HEK293T (cell line): ENCODE measurements at regions not wholly inside any gene's neighbourhood (a gene's known extent, or its start where the extent isn't known, plus 50 kb on each side); places are given as distances from the start of the nearest gene placed in this dataset.

ENCODE experiments used
- ARNT ChIP-seq: fragments of 450-650 bp; IDR thresholded peaks from 2 replicates; pipeline ENCODE4 v1.6.1; 2017; ENCODE audit warnings: mild to moderate bottlenecking
- BHLHE40 ChIP-seq: fragments of 450-650 bp; IDR thresholded peaks from 2 replicates; pipeline ENCODE4 v1.6.1; 2016; ENCODE audit warnings: mild to moderate bottlenecking, moderate library complexity, borderline replicate concordance
- CTBP1 ChIP-seq: fragments of 450-650 bp; IDR thresholded peaks from 2 replicates; pipeline ENCODE4 v1.6.1; 2016; ENCODE audit warnings: borderline replicate concordance
- ELF4 ChIP-seq: fragments of 450-650 bp; IDR thresholded peaks from 2 replicates; pipeline ENCODE4 v1.6.1; 2017; ENCODE audit warnings: antibody characterized with exemption
- FOXK2 ChIP-seq: fragments of 450-650 bp; IDR thresholded peaks from 2 replicates; pipeline ENCODE4 v1.6.1; 2016; ENCODE audit warnings: mild to moderate bottlenecking
- FOXM1 ChIP-seq: fragments of 450-650 bp; IDR thresholded peaks from 2 replicates; pipeline ENCODE4 v1.6.1; 2017; ENCODE audit warnings: mild to moderate bottlenecking, borderline replicate concordance
- HDGF ChIP-seq: fragments of 450-650 bp; IDR thresholded peaks from 2 replicates; pipeline ENCODE4 v1.6.1; 2017; ENCODE audit warnings: antibody characterized with exemption, borderline replicate concordance
- L3MBTL2 ChIP-seq: fragments of 450-650 bp; conservative IDR thresholded peaks from 2 replicates; pipeline ENCODE4 v1.6.1; 2016; ENCODE audit warnings: mild to moderate bottlenecking
- SP1 ChIP-seq: fragments of 450-650 bp; IDR thresholded peaks from 2 replicates; pipeline ENCODE4 v1.6.1; 2017
- SUZ12 ChIP-seq: fragments of 450-650 bp; IDR thresholded peaks from 2 replicates; pipeline ENCODE4 v1.6.1; 2016; ENCODE audit warnings: mild to moderate bottlenecking
- ZNF384 ChIP-seq: fragments of 450-650 bp; IDR thresholded peaks from 2 replicates; pipeline ENCODE4 v1.6.1; 2016
- TF ChIP-seq, protein P1 (sequence below): fragments of 450-650 bp; IDR thresholded peaks from 2 replicates; pipeline ENCODE4 v1.6.1; 2016

DNA sequence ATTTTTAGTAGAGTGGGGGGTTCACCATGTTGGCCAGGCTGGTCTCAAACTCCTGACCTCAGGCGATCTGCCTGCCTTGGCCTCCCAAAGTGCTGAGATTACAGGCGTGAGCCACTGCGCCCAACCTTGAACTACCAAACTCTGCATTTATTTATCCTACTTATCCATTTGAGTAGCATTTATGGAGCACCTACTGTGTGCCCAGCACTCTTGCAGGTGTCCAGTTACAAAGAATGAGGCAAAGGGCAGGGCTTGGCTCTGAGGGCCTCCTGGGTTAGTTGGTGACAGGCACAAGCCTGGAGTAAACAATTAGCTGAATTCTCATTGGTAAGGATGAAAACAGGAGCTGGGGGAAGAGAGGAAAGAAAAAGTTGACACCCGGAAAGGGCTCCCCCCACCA is 93.4 kb upstream of the FOXP4 start:
- TF ChIP-seq, protein P1, sequence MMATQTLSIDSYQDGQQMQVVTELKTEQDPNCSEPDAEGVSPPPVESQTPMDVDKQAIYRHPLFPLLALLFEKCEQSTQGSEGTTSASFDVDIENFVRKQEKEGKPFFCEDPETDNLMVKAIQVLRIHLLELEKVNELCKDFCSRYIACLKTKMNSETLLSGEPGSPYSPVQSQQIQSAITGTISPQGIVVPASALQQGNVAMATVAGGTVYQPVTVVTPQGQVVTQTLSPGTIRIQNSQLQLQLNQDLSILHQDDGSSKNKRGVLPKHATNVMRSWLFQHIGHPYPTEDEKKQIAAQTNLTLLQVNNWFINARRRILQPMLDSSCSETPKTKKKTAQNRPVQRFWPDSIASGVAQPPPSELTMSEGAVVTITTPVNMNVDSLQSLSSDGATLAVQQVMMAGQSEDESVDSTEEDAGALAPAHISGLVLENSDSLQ, result no peak
- TF ChIP-seq ARNT, result no peak
- no peak for TF ChIP-seq FOXK2
- no peak for TF ChIP-seq BHLHE40
- TF ChIP-seq ZNF384, result no peak
- TF ChIP-seq FOXM1, result no peak
- TF ChIP-seq SUZ12, result no peak
- TF ChIP-seq SP1, result no peak
- TF ChIP-seq HDGF, result no peak
- no peak for TF ChIP-seq CTBP1
- no peak for TF ChIP-seq L3MBTL2
- no peak for TF ChIP-seq ELF4
